HG03045 (cell line): ENCODE measurements at regions not wholly inside any gene's neighbourhood (a gene's known extent, or its start where the extent isn't known, plus 50 kb on each side); places are given as distances from the start of the nearest gene placed in this dataset.

Source experiments
- ATAC-seq: cut with Tn5 transposase; IDR thresholded peaks from one replicate; pipeline ENCODE4 v1.9.1; 2021; ENCODE audit warnings: mild to moderate bottlenecking, moderate library complexity; ENCODE audit not compliant: unreplicated experiment

DNA sequence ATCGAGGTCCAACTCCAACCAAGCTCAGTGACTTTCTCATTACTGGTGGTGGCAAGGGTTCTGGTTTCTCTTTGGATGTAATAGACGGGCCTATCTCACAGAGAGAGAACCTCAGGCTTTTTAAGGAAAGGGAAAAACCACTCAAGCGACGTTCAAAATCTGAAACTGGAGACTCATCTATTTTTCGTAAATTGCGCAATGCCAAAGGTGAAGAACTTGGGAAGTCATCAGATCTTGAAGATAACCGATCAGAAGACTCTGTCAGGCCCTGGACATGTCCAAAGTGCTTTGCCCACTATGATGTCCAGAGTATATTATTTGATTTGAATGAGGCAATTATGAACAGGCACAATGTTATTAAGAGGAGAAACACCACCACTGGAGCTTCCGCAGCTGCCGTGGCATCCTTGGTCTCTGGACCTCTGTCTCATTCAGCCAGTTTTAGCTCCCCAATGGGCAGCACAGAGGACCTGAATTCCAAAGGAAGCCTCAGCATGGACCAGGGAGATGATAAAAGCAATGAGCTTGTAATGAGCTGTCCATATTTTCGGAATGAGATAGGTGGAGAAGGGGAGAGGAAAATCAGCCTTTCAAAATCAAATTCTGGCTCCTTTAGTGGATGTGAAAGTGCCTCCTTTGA is 343.5 kb upstream of the RGS6 start:
- no peak for ATAC-seq

DNA sequence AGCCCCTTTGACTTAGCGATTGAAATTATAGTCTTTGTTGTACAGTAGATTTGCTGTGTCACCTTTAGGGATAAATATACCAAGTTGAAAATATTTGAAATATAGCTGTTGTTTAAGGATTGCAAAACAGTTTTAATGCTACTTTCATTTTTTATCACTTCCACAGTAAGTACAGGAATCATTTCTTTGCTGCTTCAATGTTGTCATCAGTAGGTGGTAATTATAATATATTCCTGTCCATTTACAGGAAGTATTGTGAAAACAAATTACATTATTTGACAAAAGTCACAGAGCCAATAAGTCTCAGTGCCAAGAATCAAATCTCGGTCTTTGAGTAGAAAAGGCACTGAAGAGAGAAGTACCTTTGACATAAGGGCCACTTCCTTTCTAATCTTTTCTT is 342.6 kb upstream of the RGS6 start:
- ATAC-seq: no peak

- no peak for ATAC-seq
Observed at GRCh38 chr14:71590131-71590530, 342.1 kb upstream of the RGS6 start.

GRCh38 chr14:71591231-71591630 is 341.0 kb upstream of the RGS6 start:
- ATAC-seq: no peak

DNA sequence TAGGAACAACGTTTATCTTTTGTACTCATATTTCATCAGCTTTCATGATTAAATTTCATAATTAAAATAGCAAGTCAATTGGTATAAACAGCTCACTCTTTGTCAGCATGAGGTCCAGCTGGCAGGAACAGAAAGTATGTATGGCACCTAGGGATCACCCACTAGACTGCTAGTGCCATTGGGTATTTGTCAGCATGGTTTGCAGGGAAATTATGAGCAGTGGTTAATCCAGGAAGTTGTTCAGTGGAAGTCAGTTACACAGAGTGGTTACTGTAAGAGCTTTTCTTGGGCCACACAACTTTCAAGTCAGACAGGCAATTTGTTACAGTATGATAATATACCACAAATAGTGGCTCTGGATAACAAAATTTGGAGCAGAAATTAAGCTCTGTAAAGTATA is 340.3 kb upstream of the RGS6 start:
- no peak for ATAC-seq

- ATAC-seq: no peak
Observed at GRCh38 chr14:71592361-71592760, 339.9 kb upstream of the RGS6 start.

GRCh38 chr14:71593966-71594365 is 338.3 kb upstream of the RGS6 start:
- no peak for ATAC-seq

DNA sequence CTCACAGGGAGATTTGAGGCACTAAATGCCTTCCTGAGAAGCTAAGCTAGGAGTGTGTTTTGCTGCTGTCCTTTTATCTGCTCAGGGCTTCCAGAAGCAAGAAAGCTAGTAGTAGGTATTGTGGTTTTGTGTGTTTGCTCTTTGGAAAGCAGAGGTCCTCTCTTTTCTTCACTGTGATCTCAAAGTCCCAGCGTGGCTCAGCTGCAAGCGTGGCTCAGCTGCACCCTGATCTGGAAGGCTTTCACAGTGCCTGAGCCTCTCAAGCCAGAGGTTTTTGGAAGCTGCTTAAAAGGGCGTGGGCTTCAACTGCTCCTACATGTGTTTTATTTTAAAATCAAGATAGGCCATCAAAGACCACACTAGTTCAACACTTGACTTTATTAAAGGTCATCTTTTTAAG is 337.4 kb upstream of the RGS6 start:
- ATAC-seq: no peak

DNA sequence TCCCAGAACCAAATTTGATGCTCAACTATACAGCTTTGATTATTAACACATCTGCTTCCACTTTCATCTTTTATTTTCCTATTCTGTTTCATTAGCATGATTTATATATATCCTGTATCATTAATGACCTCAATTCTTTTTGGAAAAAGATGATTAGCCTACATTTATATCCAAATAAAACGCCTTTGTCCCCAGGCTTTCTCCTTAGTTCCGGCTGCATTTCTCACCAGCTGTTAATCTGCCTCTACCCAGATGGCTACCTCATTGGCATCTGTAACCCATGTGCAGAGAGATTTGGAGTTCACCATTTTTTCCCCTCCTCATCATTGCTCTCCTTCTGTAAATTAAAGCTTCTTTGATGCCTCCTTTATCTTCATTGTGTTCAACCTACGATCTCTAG is 336.8 kb upstream of the RGS6 start:
- no peak for ATAC-seq

DNA sequence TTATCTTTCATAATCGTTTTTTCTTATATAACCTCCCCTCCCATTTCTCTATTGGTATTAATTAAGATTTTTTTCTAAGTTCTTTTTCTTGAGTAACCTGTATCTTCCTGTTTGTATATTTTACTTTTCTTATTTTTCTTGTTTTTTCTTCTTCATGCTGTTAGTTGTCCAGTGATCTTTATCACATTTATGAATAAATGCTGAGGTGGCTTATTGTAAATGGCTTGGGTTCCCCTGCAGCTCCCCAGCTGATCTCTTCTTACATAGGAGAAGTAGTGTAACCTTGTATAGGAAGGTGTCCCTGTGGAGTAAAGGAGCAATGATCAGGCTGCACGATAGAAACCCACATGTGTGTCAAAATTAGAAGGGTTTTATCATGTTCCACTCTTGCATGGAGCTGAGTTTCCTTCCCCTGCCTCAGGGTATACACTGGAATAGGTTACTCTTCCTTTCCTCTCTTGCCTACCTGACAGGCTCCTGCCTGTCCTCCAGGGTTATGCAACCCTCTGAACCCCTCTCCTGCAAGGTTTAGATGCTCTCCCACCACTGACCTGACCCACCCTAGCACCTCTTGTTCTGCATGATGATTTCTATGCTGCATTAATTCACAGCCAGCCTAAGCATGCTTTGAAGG is 334.8 kb upstream of the RGS6 start:
- ATAC-seq: no peak

DNA sequence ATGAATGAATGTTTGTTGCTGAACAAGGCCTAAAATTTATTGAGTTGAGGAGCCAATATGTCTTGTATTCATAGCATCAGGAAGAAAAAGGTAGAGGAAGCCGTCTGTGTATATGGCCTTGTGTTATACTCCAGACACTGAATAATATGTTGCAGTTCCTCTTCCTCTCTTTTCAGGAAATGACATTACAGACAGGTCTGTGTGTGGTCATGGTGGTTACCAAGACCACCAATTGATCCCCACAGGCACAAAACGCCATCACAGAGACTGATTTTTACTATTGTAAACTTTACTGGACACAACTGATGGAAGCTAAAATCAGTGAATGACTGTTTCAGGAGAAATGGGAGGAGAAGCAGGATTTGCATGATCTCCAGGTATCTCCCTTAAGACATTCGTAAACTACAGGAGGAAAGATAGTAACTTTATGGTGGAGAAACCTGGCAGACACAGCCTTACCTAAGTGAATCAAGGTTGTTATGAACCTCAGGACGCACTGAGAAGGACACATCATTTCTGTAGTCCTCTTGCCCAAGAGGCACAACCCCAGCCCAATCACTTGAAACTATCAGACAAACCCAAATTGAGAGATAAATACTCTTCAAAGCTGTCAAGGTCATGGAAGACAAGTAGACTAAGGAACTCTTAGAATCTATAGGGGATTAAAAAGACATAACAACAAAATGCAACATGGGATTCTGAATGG is 334.1 kb upstream of the RGS6 start:
- ATAC-seq: peak; percentile 39

DNA sequence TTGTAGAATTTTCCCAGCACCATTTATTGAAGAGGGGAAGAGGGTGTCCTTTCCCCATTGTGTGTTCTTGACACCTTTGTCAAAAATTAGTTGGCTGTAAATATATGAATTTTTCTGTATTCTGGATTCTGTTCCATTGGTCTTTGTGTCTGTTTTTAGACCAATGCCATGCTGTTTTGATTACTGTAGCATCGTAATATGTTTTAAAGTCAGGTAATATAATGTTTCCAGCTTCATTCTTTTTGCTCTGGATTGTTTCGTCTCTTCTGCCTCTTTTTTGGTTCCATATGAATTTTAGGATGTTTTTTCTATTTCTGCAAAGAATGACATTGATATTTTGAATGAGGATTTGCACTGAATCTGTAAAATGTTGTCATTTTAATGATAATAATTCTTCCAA is 331.9 kb upstream of the RGS6 start:
- no peak for ATAC-seq

DNA sequence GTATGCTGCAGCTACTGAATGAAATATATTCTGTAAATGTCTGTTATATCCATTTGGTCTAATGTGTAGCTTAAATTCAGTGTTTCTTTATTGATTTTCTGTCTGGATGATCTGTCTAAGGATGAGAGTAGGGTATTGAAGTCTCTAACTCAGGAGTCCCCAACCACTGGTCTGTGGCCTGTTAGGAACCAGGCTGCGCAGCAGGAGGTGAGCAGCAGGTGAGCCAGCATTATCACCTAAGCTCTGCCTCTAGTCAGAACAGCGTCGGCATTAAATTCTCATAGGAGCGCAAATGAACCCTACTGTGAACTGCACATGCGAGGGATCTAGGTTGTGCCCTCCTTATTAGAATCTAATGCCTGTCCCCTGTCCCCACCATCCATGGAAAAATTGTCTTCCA is 329.7 kb upstream of the RGS6 start:
- no peak for ATAC-seq

GRCh38 chr14:71604231-71604630 is 328.0 kb upstream of the RGS6 start:
- ATAC-seq: no peak

- ATAC-seq: no peak
Observed at GRCh38 chr14:71606064-71606463, 326.2 kb upstream of the RGS6 start.

DNA sequence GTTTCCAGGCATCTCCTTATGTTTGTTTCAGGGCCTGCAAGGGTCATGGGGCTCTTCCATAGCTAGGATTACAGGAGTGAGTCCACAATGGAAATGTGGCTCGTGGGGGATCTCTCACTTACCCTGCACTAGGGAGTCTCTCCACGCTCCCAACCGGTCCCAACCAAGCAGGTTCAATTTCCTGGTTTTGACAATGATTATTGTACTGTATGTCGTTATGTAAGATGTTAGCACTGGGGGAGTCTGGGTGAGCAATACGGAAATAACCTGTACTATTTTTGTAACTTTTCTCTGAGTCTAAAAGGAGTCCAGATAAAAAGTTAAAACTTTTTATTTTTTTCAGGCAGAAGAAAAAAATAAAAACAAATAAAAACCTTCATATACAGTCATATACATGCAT is 325.7 kb upstream of the RGS6 start:
- no peak for ATAC-seq

DNA sequence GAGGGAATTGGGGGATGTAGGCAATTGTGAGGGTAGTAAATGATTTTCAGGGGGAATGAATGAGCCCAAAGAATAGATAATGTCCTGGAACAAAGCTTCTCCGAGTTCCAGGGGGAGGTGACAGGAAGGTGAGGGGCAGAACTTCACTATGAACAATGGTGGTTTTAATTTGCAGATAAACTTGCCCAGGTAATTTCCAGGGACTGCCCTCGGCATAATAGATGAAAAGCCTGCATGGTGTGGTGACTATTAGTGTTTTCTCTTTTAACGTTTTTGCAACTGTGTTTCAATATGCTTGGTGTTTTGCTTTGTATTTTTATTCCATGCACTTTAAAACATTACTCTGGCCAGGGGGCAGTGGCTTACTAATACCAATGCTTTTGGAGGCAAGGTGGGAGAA is 325.2 kb upstream of the RGS6 start:
- ATAC-seq: no peak

DNA sequence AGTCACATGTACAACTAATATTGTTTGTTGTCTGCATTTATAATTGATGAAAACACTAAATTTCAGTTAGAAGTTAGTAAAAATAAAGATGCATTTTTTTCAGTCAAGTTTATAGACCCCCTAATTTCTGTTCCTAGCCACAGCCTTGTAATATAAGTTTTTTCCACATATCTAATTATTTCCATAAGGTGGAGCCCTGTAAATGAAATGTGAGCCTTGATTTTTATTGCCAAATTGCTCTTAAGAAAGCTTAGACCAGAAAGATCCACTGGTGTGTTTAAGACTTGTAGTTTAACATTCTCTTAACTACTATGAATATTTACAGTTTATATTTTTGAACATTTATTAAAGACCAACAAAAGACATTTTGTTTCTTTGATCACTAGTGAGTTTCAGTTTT is 322.1 kb upstream of the RGS6 start:
- no peak for ATAC-seq

GRCh38 chr14:71610797-71611196 is 321.4 kb upstream of the RGS6 start:
- ATAC-seq: no peak

- no peak for ATAC-seq
Observed at GRCh38 chr14:71613168-71613567, 319.1 kb upstream of the RGS6 start.

GRCh38 chr14:71616013-71616412 is 316.2 kb upstream of the RGS6 start:
- ATAC-seq: no peak

GRCh38 chr14:71618047-71618446 is 314.2 kb upstream of the RGS6 start:
- no peak for ATAC-seq
